ENCODE measurements at regions not wholly inside any gene's neighbourhood (a gene's known extent, or its start where the extent isn't known, plus 50 kb on each side); places are given as distances from the start of the nearest gene placed in this dataset.

GRCh38 chr14:38127356-38127755 lies 80.3 kb upstream of the SSTR1 start:
- no peak overlapping the region for H3K27ac ChIP-seq
- TF ChIP-seq CTCF (IDR thresholded peaks at IDR 0.05), result no peak
- H3K4me3 ChIP-seq, result no peak overlapping the region
- DNase-seq (ENCODE audit: low spot score), result no peak

- Histone ChIP-seq H3K27ac (no peak overlapping the region), H3K4me3 (no peak overlapping the region)
- no peak for DNase-seq (ENCODE audit: low spot score)
- TF ChIP-seq CTCF (IDR thresholded peaks at IDR 0.05), result no peak
These were observed 79.9 kb upstream of the SSTR1 start for GRCh38 chr14:38127784-38128183.

GRCh38 chr14:38128640-38129039 lies 79.1 kb upstream of the SSTR1 start:
- DNase-seq (ENCODE audit: low spot score), result no peak
- no peak overlapping the region for H3K4me3 ChIP-seq
- TF ChIP-seq CTCF (IDR thresholded peaks at IDR 0.05), result no peak
- no peak overlapping the region for H3K27ac ChIP-seq

- TF ChIP-seq CTCF (IDR thresholded peaks at IDR 0.05), result no peak
- no peak overlapping the region for H3K4me3 ChIP-seq
These were observed 78.5 kb upstream of the SSTR1 start for GRCh38 chr14:38129192-38129591.

GRCh38 chr14:38129705-38130104 lies 78.0 kb upstream of the SSTR1 start:
- H3K27ac ChIP-seq, result no peak overlapping the region
- no peak for TF ChIP-seq CTCF (IDR thresholded peaks at IDR 0.05)
- DNase-seq (ENCODE audit: low spot score), result no peak

More at GRCh38 chr14:38129192-38129591, 78.5 kb upstream of the SSTR1 start:
- no peak overlapping the region for H3K27ac ChIP-seq
- DNase-seq (ENCODE audit: low spot score), result no peak

GRCh38 chr14:38134416-38135030 lies 73.2 kb upstream of the SSTR1 start:
- Histone ChIP-seq H3K27ac (no peak overlapping the region), H3K4me3 (no peak overlapping the region)
- no peak for DNase-seq (ENCODE audit: low spot score)
- no peak for TF ChIP-seq CTCF (IDR thresholded peaks at IDR 0.05)

More at GRCh38 chr14:38129705-38130104, 78.0 kb upstream of the SSTR1 start:
- no peak overlapping the region for H3K4me3 ChIP-seq

- DNase-seq (ENCODE audit: low spot score), result no peak
- no peak for TF ChIP-seq CTCF (IDR thresholded peaks at IDR 0.05)
These were observed 72.4 kb upstream of the SSTR1 start for GRCh38 chr14:38135106-38135867.

More at GRCh38 chr14:38135106-38135867, 72.4 kb upstream of the SSTR1 start:
- no peak overlapping the region for H3K27ac ChIP-seq
- H3K4me3 ChIP-seq, result no peak overlapping the region
